GM13977 (cell line): ENCODE measurements at regions not wholly inside any gene's neighbourhood (a gene's known extent, or its start where the extent isn't known, plus 50 kb on each side); places are given as distances from the start of the nearest gene placed in this dataset.

Experiments used
- DNase-seq: peaks from one replicate; pipeline ENCODE4 v3.0.0; 2012; ENCODE audit warnings: low spot score
- in situ Hi-C: fragments of 300-500 bp; cut with MboI; formaldehyde crosslinking; loops from one replicate; pipeline ENCODE4 v1.12.0; 2022; ENCODE audit warnings: low sequenced_read_pairs, low pct_unique_long_range_greater_than_20kb, mixed read lengths, inconsistent platforms; ENCODE audit not compliant: unreplicated experiment
- TF ChIP-seq, protein P1 (sequence below): IDR thresholded peaks from 2 replicates; pipeline ENCODE4 v1.5.1; 2012; ENCODE audit warnings: mild to moderate bottlenecking, control low read depth; ENCODE audit not compliant: insufficient read depth; ENCODE audit errors: extremely low read depth, missing control alignments

DNA sequence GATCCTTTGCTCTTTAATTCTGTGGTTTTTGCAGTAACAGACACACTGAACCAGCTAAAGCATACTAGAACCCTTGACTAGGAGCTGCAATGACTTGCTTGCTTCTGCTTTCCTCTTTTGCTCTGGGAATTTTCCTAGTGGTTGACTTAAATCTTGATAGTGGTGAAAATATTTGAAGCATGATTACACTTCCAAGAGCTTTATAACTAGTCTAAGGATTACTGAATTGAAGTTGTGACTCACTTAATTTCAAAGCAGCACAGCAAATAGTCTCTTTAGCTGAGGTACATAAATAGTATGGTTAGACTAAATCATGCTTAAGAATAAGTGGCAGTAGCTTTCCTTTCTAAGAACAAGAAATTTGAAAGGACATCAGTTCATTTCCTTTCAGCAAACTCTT is 513.5 kb upstream of the GBE1 start:
- TF ChIP-seq, protein P1, sequence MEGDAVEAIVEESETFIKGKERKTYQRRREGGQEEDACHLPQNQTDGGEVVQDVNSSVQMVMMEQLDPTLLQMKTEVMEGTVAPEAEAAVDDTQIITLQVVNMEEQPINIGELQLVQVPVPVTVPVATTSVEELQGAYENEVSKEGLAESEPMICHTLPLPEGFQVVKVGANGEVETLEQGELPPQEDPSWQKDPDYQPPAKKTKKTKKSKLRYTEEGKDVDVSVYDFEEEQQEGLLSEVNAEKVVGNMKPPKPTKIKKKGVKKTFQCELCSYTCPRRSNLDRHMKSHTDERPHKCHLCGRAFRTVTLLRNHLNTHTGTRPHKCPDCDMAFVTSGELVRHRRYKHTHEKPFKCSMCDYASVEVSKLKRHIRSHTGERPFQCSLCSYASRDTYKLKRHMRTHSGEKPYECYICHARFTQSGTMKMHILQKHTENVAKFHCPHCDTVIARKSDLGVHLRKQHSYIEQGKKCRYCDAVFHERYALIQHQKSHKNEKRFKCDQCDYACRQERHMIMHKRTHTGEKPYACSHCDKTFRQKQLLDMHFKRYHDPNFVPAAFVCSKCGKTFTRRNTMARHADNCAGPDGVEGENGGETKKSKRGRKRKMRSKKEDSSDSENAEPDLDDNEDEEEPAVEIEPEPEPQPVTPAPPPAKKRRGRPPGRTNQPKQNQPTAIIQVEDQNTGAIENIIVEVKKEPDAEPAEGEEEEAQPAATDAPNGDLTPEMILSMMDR = no peak
- no peak for DNase-seq
- in situ Hi-C loops = no loop called here

DNA sequence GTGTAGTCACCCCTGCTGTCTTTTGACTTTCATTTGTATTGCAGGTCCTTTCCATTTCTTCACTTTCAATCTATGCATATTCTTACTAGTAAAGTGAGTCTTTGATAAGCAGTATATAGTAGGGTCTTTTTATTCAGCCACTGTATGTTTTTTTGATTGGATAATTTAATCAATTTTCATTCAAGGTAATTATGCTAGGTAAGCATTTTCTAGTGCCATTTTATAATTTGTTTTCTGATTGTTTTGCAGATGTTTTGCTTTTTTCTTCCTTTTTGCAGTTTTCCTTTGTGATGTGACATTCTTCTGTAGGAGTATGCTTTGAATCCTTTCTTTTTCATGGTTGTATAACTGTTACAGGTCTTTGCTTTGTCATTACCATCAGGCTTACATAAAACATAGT is 504.3 kb upstream of the GBE1 start:
- TF ChIP-seq, protein P1 = no peak
- in situ Hi-C loops = no loop called here
- no peak for DNase-seq

DNA sequence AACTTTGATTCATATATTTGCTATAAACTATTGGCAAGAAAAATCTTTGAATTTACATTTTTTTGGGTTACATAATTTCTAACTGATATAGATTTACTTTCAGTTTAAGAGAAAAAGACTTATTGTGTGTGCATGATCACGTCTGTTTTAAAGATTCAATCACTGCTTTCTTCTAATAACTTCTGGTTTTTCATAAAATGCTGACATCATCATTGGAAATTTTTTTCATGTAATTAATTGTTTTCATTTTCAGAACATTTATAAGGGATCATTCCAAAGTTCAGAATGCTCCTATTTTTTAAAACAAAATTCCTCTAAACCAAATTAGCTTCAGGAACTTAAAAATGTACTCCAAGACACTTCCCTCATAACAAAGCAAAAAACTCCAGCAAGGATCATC is 500.7 kb upstream of the GBE1 start:
- TF ChIP-seq, protein P1 = no peak
- DNase-seq = no peak
- in situ Hi-C loops = no loop called here

DNA sequence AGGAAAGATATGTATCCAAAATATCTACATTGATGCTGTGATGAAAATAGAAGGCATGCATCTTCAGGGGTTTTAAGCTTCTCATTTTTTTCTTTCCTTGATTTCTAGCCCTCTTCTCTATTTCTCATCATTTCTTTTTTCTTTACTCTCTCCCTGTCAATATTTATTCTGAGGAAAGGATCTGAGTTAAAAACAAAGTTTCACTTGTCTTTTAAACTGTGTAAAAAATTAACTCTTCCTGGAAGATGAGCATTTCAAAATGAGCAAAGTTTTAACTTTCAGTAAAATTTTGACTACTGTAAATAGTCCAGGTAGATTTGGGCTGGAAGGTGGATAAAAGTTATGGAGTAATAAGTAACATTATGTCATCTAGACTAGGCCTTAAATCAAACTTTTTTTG is 500.2 kb upstream of the GBE1 start:
- TF ChIP-seq, protein P1 = no peak
- in situ Hi-C loops = no loop called here
- DNase-seq = no peak

DNA sequence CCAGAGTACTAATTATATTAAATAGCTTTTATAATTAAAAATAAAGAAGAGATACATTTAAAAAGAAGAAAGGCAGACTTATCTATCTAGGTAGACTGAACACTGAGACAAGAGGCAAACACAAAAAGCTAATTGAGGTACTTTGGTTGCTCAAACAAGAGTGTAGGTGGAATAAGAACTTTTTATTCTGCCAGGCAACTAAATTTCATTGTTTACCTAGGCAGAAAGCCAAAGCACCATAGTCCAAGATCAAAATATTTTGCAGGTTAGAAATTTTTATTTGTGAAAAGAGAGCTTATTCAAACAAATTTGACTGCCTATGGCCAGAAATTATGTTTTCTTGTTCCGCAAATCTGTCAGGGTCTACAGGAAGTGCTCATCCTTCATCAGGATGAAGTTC is 499.6 kb upstream of the GBE1 start:
- DNase-seq = no peak
- in situ Hi-C loops = no loop called here
- TF ChIP-seq, protein P1 = no peak

DNA sequence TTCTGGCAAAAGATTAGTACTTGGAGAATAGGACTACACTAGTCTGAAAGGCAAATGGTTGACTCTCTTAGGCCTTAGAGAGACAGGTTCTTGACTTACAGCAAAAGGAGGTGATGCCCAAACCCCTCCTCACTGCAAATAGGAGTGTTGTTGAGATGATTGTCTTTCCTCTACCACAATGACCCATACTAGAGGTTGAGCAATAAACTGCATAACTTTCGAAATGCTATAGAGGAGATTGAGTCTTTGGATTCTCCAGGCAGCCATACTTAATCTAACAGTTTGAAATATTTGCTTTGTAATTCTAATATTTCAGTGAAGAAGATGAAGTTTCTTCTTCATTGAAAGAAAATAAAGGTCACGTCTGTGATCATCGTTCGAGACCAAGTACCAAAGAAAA is 498.5 kb upstream of the GBE1 start:
- no peak for DNase-seq
- TF ChIP-seq, protein P1 = no peak
- in situ Hi-C loops = no loop called here

DNA sequence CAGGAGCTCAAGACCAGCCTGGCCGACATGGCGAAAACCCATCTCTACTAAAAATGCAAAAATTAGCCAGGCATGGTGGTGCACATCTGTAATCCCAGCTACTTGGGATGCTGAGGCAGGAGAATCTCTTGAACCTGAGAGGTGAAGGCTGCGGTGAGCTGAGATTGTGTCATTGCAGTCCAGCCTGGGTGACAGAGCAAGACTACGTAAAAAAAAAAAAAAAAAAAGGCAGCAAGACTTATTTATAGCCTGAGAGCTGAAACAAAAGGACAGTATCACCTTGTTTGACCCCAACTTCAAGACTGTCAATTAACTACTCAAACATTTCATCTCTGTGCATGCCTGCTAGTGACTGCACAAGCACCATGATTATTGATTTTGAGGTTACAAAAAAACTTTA is 478.9 kb upstream of the GBE1 start:
- TF ChIP-seq, protein P1 = no peak
- in situ Hi-C loops = no loop called here
- DNase-seq = no peak
